NCI-H2107 treated with DMSO at 0.1 percent for 48 hours (cell line): ENCODE measurements at regions not wholly inside any gene's neighbourhood (a gene's known extent, or its start where the extent isn't known, plus 50 kb on each side); places are given as distances from the start of the nearest gene placed in this dataset.

Experiments
- DNase-seq: peaks from one replicate; lab custom pipeline; 2025; ENCODE audit not compliant: unreplicated experiment; lab: John Stamatoyannopoulos, UW

DNA sequence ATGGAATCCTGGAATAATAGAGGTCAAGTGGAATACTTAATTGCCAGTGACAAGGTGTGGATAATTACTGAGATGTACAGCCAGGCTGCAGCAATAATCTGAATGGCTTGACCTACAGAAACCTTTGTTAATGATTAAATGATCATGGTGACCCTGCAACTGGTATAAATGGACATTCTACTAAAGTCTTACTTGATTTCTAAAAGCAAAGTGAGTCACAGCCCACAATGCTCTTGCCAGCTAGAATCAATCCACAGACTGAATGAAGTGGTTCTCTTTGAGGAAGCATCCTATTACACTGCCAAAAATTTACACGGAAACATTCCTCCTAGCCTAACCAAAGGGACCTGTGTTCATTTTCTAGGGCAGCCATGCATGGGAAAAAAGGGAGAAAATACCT is 518.5 kb downstream of the SOX5 start:
- DNase-seq = peak; percentile 25

DNA sequence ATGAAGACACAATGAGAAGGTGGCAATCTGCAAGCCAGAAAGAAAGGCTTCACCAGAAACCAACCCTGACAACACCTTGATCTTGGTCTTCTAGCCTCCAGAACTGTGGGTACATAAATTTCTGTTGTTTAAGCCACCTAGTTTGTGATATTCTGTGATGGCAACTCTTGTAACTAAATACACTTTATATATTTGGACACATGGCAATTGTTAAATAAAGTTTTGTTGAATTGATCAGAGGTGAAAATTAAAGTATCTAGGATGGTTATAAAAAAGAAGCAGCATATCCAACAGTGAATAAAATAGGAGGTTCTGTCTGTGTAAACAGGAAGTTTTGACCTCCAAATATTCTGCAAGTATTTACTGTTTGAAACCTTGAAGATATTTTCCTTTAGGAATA is 516.3 kb downstream of the SOX5 start:
- no peak for DNase-seq

DNA sequence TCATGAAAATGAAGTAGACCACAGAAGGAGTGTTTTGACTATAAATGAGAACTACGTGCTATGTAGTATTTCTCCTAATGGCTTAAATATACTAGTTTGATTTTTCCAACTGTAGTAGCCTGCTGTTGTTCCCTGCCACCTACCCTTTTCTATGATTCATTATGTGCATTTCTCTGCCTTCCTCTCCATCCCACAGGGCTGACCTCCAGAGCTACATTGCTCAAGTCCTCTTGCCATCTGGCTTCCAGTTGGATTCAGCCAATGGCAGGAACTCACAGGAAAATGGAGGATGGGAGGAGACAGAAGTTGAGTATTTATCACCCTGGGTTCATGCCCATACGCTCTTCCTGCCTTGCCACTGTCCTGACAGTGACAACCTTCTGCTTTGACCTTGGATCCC is 515.3 kb downstream of the SOX5 start:
- DNase-seq = no peak

DNA sequence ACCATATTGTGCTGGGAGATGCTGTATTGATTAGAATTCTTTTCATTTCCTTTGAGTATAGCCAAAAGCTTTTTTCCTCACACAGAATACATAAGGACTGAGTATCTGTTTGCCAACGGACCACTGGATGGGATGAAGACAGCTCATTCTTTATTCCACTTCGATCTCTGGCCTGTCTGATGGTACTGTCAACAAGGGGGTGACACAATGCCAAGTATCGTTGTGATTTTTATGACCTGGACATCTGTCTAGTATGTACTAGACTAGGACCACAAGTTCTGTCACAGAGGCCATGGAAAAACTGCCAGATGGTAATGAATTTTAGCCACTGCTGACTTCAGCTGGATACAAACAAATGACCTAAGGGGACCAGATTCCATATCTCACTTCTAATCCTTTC is 502.7 kb downstream of the SOX5 start:
- DNase-seq = no peak

DNA sequence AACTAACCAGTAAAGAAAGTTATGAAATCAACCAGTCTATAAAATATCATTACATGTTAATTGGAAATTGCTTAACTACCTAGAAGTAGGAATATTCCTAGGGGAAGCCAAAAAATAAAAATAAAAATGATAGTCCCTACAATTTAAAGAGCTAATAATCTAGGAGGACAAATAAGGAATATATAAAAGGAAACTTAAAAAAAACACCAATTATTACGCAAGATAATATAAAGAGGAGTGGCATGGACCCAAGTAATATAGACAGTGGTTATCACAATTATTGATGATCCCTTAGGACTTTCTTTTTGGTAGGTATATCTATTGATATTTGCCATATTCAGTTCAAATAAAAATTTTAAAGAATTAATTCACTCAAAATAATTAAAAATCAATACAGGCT is 498.7 kb downstream of the SOX5 start:
- no peak for DNase-seq

DNA sequence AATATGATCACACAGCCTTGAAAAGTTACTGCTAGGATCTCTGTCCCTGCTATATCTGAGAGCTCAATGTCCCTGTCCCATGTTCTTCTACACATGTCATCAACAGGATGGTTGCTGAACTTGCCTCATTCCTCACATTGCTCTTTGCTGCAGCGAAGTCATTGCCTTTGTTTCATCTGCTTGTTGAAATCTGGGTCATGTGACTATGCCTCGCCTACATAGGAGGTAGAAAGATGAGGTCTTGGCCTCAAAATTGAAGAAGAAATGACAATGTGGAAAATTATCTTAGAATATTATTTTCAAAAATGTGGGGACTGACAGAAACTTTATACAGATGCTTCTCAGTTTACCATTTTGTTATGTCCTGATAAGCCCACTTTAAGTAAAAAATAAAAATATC is 494.2 kb downstream of the SOX5 start:
- DNase-seq = no peak

DNA sequence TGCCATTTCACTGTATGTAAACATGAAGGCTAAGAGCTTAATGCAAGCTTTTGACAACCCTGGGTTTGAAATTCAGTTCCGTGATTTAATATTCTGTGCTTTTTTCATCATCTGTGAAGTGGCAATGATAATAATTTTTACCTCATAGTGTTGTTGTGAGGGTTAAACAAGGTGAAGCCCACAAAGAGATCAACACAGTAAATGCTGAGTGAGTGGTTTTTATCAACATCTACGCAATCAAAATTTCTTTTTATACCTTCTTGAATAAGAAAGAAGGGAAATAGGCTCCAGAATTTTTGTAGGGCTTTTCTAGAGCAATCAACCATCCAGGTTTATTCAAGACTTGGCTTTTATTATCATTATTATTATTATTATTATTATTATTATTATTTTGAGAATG is 490.8 kb downstream of the SOX5 start:
- no peak for DNase-seq

DNA sequence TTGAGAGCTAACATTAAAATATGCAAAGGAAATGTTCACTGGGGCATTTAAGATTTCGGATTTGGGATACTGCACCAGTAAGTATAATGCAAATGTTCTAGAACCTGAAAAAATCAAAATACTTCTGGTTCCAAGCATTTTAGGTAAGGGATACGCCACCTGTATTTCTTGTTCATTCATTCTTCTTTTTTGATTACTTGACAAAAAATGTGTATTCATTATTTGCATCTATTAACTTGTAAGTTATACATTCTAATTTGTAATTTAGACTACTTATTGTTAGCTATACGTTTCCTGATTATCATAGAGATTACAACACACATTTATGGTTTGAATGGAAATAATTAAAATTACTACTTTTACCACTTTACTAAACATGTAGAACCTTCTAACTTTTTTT is 486.9 kb downstream of the SOX5 start:
- DNase-seq = no peak

DNA sequence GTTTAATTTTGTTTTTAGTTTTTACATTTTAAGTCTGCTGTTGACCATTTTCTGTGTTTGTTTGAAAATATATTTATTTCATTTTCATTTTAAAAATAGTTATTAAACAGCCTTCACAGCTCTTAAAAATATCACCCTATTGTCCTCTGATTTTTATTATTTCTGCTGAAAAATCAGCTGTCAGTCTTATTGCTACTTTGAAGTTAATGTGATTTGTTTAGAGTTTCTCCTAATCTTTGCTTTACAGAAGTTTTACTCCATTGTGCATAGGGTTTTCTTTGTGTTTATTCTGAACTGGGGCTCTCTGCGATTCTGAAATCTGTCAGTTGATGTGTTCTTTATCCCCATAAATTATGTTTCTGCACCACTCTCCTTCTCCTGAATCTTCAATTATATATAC is 486.3 kb downstream of the SOX5 start:
- DNase-seq = no peak

DNA sequence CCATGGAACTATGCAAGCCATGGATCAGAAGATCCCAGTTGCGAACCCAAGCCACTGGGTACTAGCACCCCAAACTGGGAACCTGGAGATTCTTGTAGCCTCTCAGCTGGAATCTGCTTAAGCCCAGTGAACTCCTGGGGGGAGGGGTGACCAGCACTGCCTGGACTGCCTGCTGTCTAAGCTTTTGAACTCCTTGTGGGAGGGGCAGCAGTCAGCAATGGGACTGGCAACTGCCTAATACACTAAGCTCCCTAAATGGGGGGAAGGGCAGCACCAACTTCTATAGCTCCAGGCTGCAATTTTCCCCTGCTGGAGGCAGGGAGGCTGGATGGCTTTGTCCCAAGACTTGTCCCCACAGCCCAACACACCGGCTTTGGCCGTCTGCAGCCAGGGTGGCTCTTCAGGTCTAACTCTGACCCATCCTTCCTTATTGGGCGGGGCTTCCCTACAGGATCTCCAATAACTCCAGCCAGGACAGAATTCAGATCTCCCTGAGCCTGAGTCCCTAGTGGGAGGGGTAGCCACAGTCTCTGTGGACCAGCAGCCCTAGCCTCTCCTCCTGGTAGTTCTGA is 485.1 kb downstream of the SOX5 start:
- no peak for DNase-seq

DNA sequence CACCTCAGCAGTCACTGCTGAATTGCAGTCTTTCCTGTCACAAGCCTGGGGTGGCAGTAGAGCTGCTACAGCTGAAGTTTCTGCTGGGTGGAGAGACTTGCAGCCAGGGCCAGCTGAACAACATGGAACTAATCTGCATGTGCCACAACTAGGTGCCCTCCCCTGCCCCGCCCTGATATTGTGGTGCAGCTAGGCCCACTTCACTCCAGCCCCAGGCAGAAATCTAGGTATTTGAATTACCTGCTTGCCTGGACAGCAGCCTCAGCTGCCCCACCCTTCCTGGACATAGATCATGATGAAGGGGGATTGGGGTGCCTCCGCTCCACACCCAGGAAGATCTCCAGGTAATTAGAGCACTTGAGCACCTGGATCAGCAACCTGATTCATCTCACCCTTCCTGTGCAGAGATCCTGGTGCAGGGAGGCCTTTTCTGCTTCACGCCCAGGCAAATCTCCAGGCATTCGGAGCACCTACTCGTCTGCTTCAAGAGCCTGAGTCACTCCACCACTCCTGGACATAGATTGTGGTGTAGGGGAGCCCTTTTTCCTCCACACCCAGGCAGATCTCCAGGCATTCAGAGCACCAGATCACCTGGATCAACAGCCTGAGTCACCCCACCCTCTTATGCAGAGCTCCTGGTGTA is 477.0 kb downstream of the SOX5 start:
- DNase-seq = no peak

DNA sequence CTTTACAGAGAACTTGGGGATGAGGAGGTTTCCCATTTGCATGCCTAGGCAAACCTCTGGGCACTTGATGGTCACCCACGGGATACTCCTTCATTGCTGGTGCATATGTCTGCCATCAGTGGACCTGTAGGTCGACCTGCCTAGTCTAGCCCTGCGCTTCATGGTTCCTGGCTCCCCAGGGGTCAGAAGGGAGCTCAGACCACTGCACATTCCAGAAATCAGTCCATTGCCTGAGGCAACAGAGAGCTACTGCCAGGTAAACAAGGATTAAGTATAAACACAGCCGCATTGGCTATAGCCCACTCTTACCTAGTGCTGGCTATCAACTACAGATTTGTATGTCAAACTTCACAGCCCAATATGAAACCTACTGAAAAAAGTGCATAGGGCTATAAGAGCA is 476.4 kb downstream of the SOX5 start:
- no peak for DNase-seq

DNA sequence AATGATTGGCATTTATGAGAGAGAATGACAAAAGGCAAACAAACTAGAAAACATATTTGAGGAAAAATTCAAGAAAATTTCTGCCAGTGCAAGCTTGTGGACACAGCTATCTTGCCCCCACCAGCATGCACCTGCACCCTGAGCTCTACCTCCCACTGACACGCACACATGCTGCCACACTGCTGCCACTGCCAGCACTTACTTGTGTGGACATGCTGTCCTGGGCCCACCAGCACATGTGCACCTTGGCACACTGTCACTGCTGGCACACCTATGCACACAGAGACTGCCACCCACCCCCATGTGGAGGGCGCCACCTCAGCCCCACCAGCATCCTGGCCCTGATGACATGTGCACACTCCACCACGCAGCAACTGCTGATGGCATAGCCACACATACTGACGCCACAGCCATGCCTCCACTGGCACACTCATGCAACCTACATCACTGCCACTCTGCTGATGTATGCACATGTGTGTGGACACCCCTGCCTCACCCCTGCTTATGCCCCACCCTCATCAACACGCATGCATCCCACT is 475.0 kb downstream of the SOX5 start:
- DNase-seq = no peak
